ENCODE measurements at regions not wholly inside any gene's neighbourhood (a gene's known extent, or its start where the extent isn't known, plus 50 kb on each side); places are given as distances from the start of the nearest gene placed in this dataset.

- TF ChIP-seq CTCF (IDR thresholded peaks at IDR 0.05) = no peak
- intact Hi-C loops (cut with DNase I) = loop anchor here in 1 of 10 donors (5.0 kb wide), 1 partner anchor 277 kb away; no protein-coding TSS in a partner anchor
- H3K4me3 ChIP-seq = no peak overlapping the region
- 69 to 79% methylated on average over 6 of the region's 6 CpGs for WGBS, 2 donors
- H3K36me3 ChIP-seq = no peaks in the 10 kb centered on the region
- DNase-seq (no peak), ATAC-seq (peak in 4 of 8 donors; percentile 61 to 76 (median 66))
- H3K27me3 ChIP-seq = no peaks in the 10 kb centered on the region
- H3K27ac ChIP-seq = no peak overlapping the region
- peaks cover 0 to 5% (median 0%) of the 10 kb centered on the region in 9 donors for H3K4me1 ChIP-seq
- no peaks in the 10 kb centered on the region for H3K9me3 ChIP-seq
Measured at GRCh38 chr3:150035301-150035779, 64.6 kb upstream of the PFN2 start.

GRCh38 chr3:150033721-150034120, 63.0 kb upstream of the PFN2 start:
- ATAC-seq = no peak
- no peaks in the 10 kb centered on the region for H3K27me3 ChIP-seq
- no peaks in the 10 kb centered on the region for H3K9me3 ChIP-seq
- 39 to 40% methylated on average over 2 of the region's 2 CpGs for WGBS, 2 donors
- no peak overlapping the region for H3K27ac ChIP-seq
- intact Hi-C loops (cut with DNase I) = no loop called here
- TF ChIP-seq CTCF (IDR thresholded peaks at IDR 0.05) = no peak
- no peaks in the 10 kb centered on the region for H3K36me3 ChIP-seq
- no peak overlapping the region for H3K4me3 ChIP-seq
- no peak for DNase-seq
- H3K4me1 ChIP-seq = peaks cover 0 to 5% (median 0%) of the 10 kb centered on the region in 9 donors

DNA sequence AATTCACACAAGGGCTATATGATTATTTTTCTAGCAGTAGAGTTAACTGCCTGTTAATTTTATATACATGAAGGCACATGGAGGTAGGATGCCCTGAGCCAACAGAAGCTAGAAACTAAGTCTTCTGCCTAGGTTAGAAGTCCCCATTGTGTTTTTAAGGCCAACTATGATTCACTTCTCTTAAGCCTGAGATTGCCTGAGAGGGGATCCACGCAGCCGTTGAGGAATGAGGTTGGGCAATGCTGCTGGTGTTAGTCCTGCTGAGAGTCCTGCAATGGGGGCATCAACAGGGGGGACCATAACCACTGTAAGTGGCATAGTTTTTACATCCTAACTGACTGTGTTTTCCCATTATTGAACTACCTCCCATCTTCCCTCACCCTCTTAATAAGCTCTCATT, 60.1 kb upstream of the PFN2 start:
- TF ChIP-seq CTCF (IDR thresholded peaks at IDR 0.05) = no peak

GRCh38 chr3:150023239-150023636, 52.5 kb upstream of the PFN2 start:
- Histone ChIP-seq H3K4me3 (no peak overlapping the region), H3K4me1 (no peaks in the 10 kb centered on the region), H3K36me3 (no peaks in the 10 kb centered on the region), H3K9me3 (peaks cover 0 to 48% (median 19%) of the 10 kb centered on the region in 11 donors), H3K27ac (no peak overlapping the region), H3K27me3 (no peaks in the 10 kb centered on the region)
- intact Hi-C loops (cut with DNase I) = no loop called here
- TF ChIP-seq CTCF (IDR thresholded peaks at IDR 0.05) = no peak
- whole genome bisulfite sequencing, 2 donors = 76 to 82% methylated on average over 1 of the region's 1 CpG
- ATAC-seq = no peak
- DNase-seq = no peak

More for the DNA sequence above, 60.1 kb upstream of the PFN2 start:
- WGBS, 2 donors = 85 to 86% methylated on average over 2 of the region's 2 CpGs
- no peak overlapping the region for H3K27ac ChIP-seq
- H3K9me3 ChIP-seq = peaks cover 0 to 21% (median 0%) of the 10 kb centered on the region in 11 donors
- H3K36me3 ChIP-seq = no peaks in the 10 kb centered on the region
- H3K4me1 ChIP-seq = peaks cover 0 to 5% (median 0%) of the 10 kb centered on the region in 9 donors
- no peak for DNase-seq
- H3K4me3 ChIP-seq = no peak overlapping the region
- ATAC-seq = no peak
- no peaks in the 10 kb centered on the region for H3K27me3 ChIP-seq
- intact Hi-C loops (cut with DNase I) = no loop called here
